KG1 (cell line): ENCODE measurements at regions not wholly inside any gene's neighbourhood (a gene's known extent, or its start where the extent isn't known, plus 50 kb on each side); places are given as distances from the start of the nearest gene placed in this dataset.

Experiments used
- DNase-seq: peaks from one replicate; lab custom pipeline; 2025; lab: John Stamatoyannopoulos, UW

GRCh38 chr13:83332751-83333150, 549.5 kb downstream of the SLITRK1 start:
- DNase-seq, result no peak

GRCh38 chr13:83327091-83327490, 555.2 kb downstream of the SLITRK1 start:
- no peak for DNase-seq

GRCh38 chr13:83325125-83325853, 557.0 kb downstream of the SLITRK1 start:
- no peak for DNase-seq

GRCh38 chr13:83311886-83312577, 570.2 kb downstream of the SLITRK1 start:
- DNase-seq, result no peak

- DNase-seq, result no peak
Observed at GRCh38 chr13:83298617-83299016, 583.7 kb downstream of the SLITRK1 start.

- DNase-seq, result no peak
Observed at GRCh38 chr13:83297586-83298290, 584.5 kb downstream of the SLITRK1 start.

GRCh38 chr13:83295686-83296085, 586.6 kb downstream of the SLITRK1 start:
- DNase-seq, result no peak

- DNase-seq, result no peak
Observed at GRCh38 chr13:83286737-83287136, 595.5 kb downstream of the SLITRK1 start.

- no peak for DNase-seq
Observed at GRCh38 chr13:83281654-83282053, 600.6 kb downstream of the SLITRK1 start.

- DNase-seq, result no peak
Observed at GRCh38 chr13:83274679-83275078, 607.6 kb downstream of the SLITRK1 start.

GRCh38 chr13:83272652-83273240, 609.5 kb downstream of the SLITRK1 start:
- no peak for DNase-seq

GRCh38 chr13:83272076-83272475, 610.2 kb downstream of the SLITRK1 start:
- DNase-seq, result no peak

- DNase-seq, result no peak
Observed at GRCh38 chr13:83265279-83265678, 617.0 kb downstream of the SLITRK1 start.

- DNase-seq, result no peak
Observed at GRCh38 chr13:83248751-83249150, 633.5 kb downstream of the SLITRK1 start.

- no peak for DNase-seq
Observed at GRCh38 chr13:83232626-83233025, 649.6 kb downstream of the SLITRK1 start.

- no peak for DNase-seq
Observed at GRCh38 chr13:83229574-83230305, 652.5 kb downstream of the SLITRK1 start.

GRCh38 chr13:83223546-83223945, 658.7 kb downstream of the SLITRK1 start:
- no peak for DNase-seq

- DNase-seq, result no peak
Observed at GRCh38 chr13:83221813-83222241, 660.4 kb downstream of the SLITRK1 start.

- no peak for DNase-seq
Observed at GRCh38 chr13:83221256-83221655, 661.0 kb downstream of the SLITRK1 start.

- no peak for DNase-seq
Observed at GRCh38 chr13:83220241-83220640, 662.0 kb downstream of the SLITRK1 start.

GRCh38 chr13:83219832-83220231, 662.4 kb downstream of the SLITRK1 start:
- DNase-seq, result no peak
